H9 (cell line): ENCODE measurements at regions not wholly inside any gene's neighbourhood (a gene's known extent, or its start where the extent isn't known, plus 50 kb on each side); places are given as distances from the start of the nearest gene placed in this dataset.
"Not testable (repeated sequence)": the region's sequence is repeated elsewhere in the genome, so short reads cannot be mapped to it uniquely, and the experiment has no call there.

ENCODE experiments used
- DNase-seq: peaks from one replicate; pipeline ENCODE4 v3.0.0-alpha.2; 2017
- H2AFZ ChIP-seq: one replicate; pipeline ENCODE4 v1.6.1; 2013; ENCODE audit warnings: mild to moderate bottlenecking, low read length, control low read depth, moderate library complexity
- H2AK5ac ChIP-seq: 2 replicates; pipeline ENCODE4 v1.6.1; 2013; ENCODE audit warnings: low read length, control low read depth, mixed read lengths; ENCODE audit not compliant: insufficient read length
- H2BK120ac ChIP-seq: one replicate; pipeline ENCODE4 v1.6.1; 2013; ENCODE audit warnings: low read depth, mild to moderate bottlenecking, low read length, control low read depth, inconsistent platforms; ENCODE audit not compliant: poor library complexity, severe bottlenecking
- H2BK12ac ChIP-seq: 2 replicates; pipeline ENCODE4 v1.6.1; 2013; ENCODE audit warnings: low read length, control low read depth, mixed read lengths, low read depth; ENCODE audit not compliant: insufficient read length
- H2BK15ac ChIP-seq: 2 replicates; pipeline ENCODE4 v1.6.1; 2013; ENCODE audit warnings: low read depth, low read length, control low read depth
- H2BK20ac ChIP-seq: one replicate; pipeline ENCODE4 v1.6.1; 2013; ENCODE audit warnings: low read depth, mild to moderate bottlenecking, low read length, control low read depth, inconsistent platforms; ENCODE audit not compliant: poor library complexity, severe bottlenecking
- H2BK5ac ChIP-seq: 2 replicates; pipeline ENCODE4 v1.6.1; 2013; ENCODE audit warnings: low read length, control low read depth, mixed read lengths; ENCODE audit not compliant: insufficient read length
- H3K14ac ChIP-seq: 2 replicates; pipeline ENCODE4 v1.6.1; 2013; ENCODE audit warnings: low read length, control low read depth; ENCODE audit not compliant: insufficient read depth
- H3K18ac ChIP-seq: 2 replicates; pipeline ENCODE4 v1.6.1; 2013; ENCODE audit warnings: low read depth, mild to moderate bottlenecking, mixed read lengths, low read length, control low read depth; ENCODE audit not compliant: insufficient read length
- H3K23ac ChIP-seq: 2 replicates; pipeline ENCODE4 v1.6.1; 2013; ENCODE audit warnings: low read length, control low read depth, mixed read lengths, low read depth; ENCODE audit not compliant: insufficient read length
- H3K23me2 ChIP-seq: 2 replicates; pipeline ENCODE4 v1.6.1; 2013; ENCODE audit warnings: low read depth, mild to moderate bottlenecking, mixed read lengths, low read length, control low read depth; ENCODE audit not compliant: insufficient read length, poor library complexity, severe bottlenecking
- H3K27ac ChIP-seq: 2 replicates; pipeline ENCODE4 v1.5.1; 2013; ENCODE audit warnings: low read length, control low read depth, mixed read lengths, low read depth; ENCODE audit not compliant: insufficient read length
- H3K27me3 ChIP-seq: 2 replicates; pipeline ENCODE4 v1.6.1; 2013; ENCODE audit warnings: low read length, control low read depth, inconsistent platforms; ENCODE audit not compliant: insufficient read depth
- H3K4ac ChIP-seq: 2 replicates; pipeline ENCODE4 v1.6.1; 2013; ENCODE audit warnings: low read depth, mild to moderate bottlenecking, control low read depth, inconsistent platforms, low read length, moderate library complexity
- H3K4me1 ChIP-seq: 2 replicates; pipeline ENCODE4 v1.6.1; 2013; ENCODE audit warnings: low read length, control low read depth, inconsistent platforms; ENCODE audit not compliant: insufficient read depth
- H3K4me2 ChIP-seq: 2 replicates; pipeline ENCODE4 v1.6.1; 2013; ENCODE audit warnings: low read length, control low read depth, mixed read lengths; ENCODE audit not compliant: insufficient read length, insufficient read depth
- H3K56ac ChIP-seq: 2 replicates; pipeline ENCODE4 v1.6.1; 2013; ENCODE audit warnings: low read depth, mild to moderate bottlenecking, mixed read lengths, low read length, control low read depth; ENCODE audit not compliant: insufficient read length
- H3K79me1 ChIP-seq: 2 replicates; pipeline ENCODE4 v1.6.1; 2013; ENCODE audit warnings: low read depth, mild to moderate bottlenecking, moderate library complexity, low read length, control low read depth, inconsistent platforms; ENCODE audit not compliant: insufficient read depth, poor library complexity, severe bottlenecking
- H3K79me2 ChIP-seq: 2 replicates; pipeline ENCODE4 v1.6.1; 2013; ENCODE audit warnings: low read length, control low read depth, inconsistent platforms; ENCODE audit not compliant: insufficient read depth
- H3K9ac ChIP-seq: 2 replicates; pipeline ENCODE4 v1.6.1; 2013; ENCODE audit warnings: low read length, control low read depth, mixed read lengths; ENCODE audit not compliant: insufficient read length; ENCODE audit errors: extremely low read depth
- H3K9me3 ChIP-seq: one replicate; pipeline ENCODE4 v1.6.1; 2013; ENCODE audit warnings: low read depth, low read length, inconsistent platforms; ENCODE audit not compliant: control insufficient read depth
- H3T11ph ChIP-seq: one replicate; pipeline ENCODE4 v1.6.1; 2013; ENCODE audit warnings: mild to moderate bottlenecking, low read length, control low read depth, inconsistent platforms
- H4K20me1 ChIP-seq: one replicate; pipeline ENCODE4 v1.6.1; 2013; ENCODE audit not compliant: control insufficient read depth, insufficient read length, insufficient read depth
- H4K5ac ChIP-seq: 2 replicates; pipeline ENCODE4 v1.6.1; 2013; ENCODE audit warnings: low read depth, mild to moderate bottlenecking, mixed read lengths, low read length, control low read depth; ENCODE audit not compliant: insufficient read length
- H4K8ac ChIP-seq: replicated peaks from 2 replicates; pipeline ENCODE4 v1.6.1; 2013; ENCODE audit warnings: low read length, control low read depth, mixed read lengths, low read depth; ENCODE audit not compliant: insufficient read length
- H4K91ac ChIP-seq: 2 replicates; pipeline ENCODE4 v1.6.1; 2013; ENCODE audit warnings: low read depth, mild to moderate bottlenecking, moderate library complexity, mixed read lengths, low read length, control low read depth; ENCODE audit not compliant: insufficient read length
- H3K27ac Mint-ChIP-seq, 3 experiments: 2 replicates in 2 of 3; 3 replicates in 1 of 3; pipeline ENCODE4 v1.8.0; 2020 to 2021; ENCODE audit warnings: mixed read lengths in 3 of 3, mild to moderate bottlenecking in 1 of 3, moderate library complexity in 1 of 3
- H3K27me3 Mint-ChIP-seq: 2 replicates; pipeline ENCODE4 v1.8.0; 2021; ENCODE audit warnings: low read depth, mild to moderate bottlenecking, moderate library complexity, mixed read lengths
- H3K36me3 Mint-ChIP-seq, 3 experiments: 2 replicates in 2 of 3; 3 replicates in 1 of 3; pipeline ENCODE4 v1.8.0; 2020 to 2021; ENCODE audit warnings: low read depth in 3 of 3, mixed read lengths in 3 of 3; ENCODE audit not compliant: insufficient read depth in 1 of 3
- H3K4me1 Mint-ChIP-seq, 2 experiments: 2 replicates each; pipeline ENCODE4 v1.8.0; 2020; ENCODE audit warnings: mixed read lengths in 2 of 2
- H3K4me3 Mint-ChIP-seq, 2 experiments: 2 replicates in 1 of 2; 3 replicates in 1 of 2; pipeline ENCODE4 v1.8.0; 2020 to 2021; ENCODE audit warnings: mild to moderate bottlenecking in 2 of 2, mixed read lengths in 2 of 2, moderate library complexity in 1 of 2
- H3K9me3 Mint-ChIP-seq, 2 experiments: 2 replicates in 1 of 2; 3 replicates in 1 of 2; pipeline ENCODE4 v1.8.0; 2020; ENCODE audit warnings: mild to moderate bottlenecking in 2 of 2, mixed read lengths in 2 of 2, moderate library complexity in 1 of 2
- CTCF ChIP-seq: fragments of 200-600 bp; sonication (generic); conservative IDR thresholded peaks from 3 replicates; pipeline ENCODE4 v1.8.0; 2021; ENCODE audit warnings: antibody characterized with exemption, mild to moderate bottlenecking
- WGBS: extraction: QIAGEN DNeasy Blood & Tissue Kit; methylation state at CpG from one replicate; pipeline ENCODE4 v1.1.7; 2013; ENCODE audit warnings: missing lambda C conversion rate, low lambda C conversion rate, mixed read lengths; ENCODE audit not compliant: insufficient read length; ENCODE audit errors: extremely low coverage; 5-methylcytosine and 5-hydroxymethylcytosine counted together

GRCh38 chr11:71638801-71639519 is 56.3 kb upstream of the KRTAP5-11 start:
- H3T11ph ChIP-seq, H2AFZ ChIP-seq, H3K4me1 Mint-ChIP-seq, H2BK20ac ChIP-seq, H3K56ac ChIP-seq, H3K27me3 ChIP-seq, H2BK5ac ChIP-seq, H2BK15ac ChIP-seq, H3K4ac ChIP-seq, H3K27ac ChIP-seq, H3K18ac ChIP-seq, H3K79me1 ChIP-seq, H3K4me1 ChIP-seq, H4K20me1 ChIP-seq, H3K23me2 ChIP-seq, H4K5ac ChIP-seq, H3K9ac ChIP-seq, H4K91ac ChIP-seq, H3K27ac Mint-ChIP-seq, H3K9me3 Mint-ChIP-seq, H2BK12ac ChIP-seq, H3K36me3 Mint-ChIP-seq, H2BK120ac ChIP-seq, H2AK5ac ChIP-seq, H4K8ac ChIP-seq, H3K14ac ChIP-seq, H3K23ac ChIP-seq, H3K9me3 ChIP-seq, H3K79me2 ChIP-seq: not testable (repeated sequence)
- peak overlapping the region; percentile 37 for H3K4me2 ChIP-seq
- peak; percentile 72 for TF ChIP-seq CTCF
- DNase-seq, result peak; percentile 68
- H3K27me3 Mint-ChIP-seq, result peaks cover 48% of the 10 kb centered on the region
- WGBS, result no CpG with 5 or more reads among the region's 48 CpGs
- peak overlapping the region; percentile 61 to 76 for H3K4me3 Mint-ChIP-seq

DNA sequence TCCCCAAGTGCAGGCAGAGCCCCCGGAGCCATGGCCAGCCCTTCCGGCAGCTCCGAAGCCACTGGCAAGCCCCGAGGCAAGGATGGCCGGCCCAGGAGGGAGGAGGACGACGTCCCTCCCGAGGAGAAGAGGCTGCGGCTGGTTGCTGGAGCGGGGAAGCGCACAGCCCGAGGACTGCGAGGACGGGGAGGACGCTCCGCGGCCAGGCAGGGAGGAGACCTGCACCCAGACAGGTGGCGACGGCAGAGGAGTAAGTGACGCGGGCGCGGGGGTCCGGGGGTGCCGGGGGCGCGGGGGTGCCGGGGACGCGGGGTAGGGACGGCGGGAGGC is 56.8 kb upstream of the KRTAP5-11 start:
- H3K27me3 Mint-ChIP-seq, result peaks cover 48% of the 10 kb centered on the region

More for the DNA sequence above, 56.8 kb upstream of the KRTAP5-11 start:
- H3K4me1 ChIP-seq, H4K8ac ChIP-seq, H3K79me1 ChIP-seq, H3T11ph ChIP-seq, H2AK5ac ChIP-seq, H4K5ac ChIP-seq, H3K23ac ChIP-seq, H4K20me1 ChIP-seq, H3K56ac ChIP-seq, H2BK15ac ChIP-seq, H3K36me3 Mint-ChIP-seq, H3K4ac ChIP-seq, H2BK20ac ChIP-seq, H2BK120ac ChIP-seq, H3K23me2 ChIP-seq, H2BK12ac ChIP-seq, H3K27ac Mint-ChIP-seq, H3K27me3 ChIP-seq, H3K9me3 ChIP-seq, H3K27ac ChIP-seq, H4K91ac ChIP-seq, H3K9me3 Mint-ChIP-seq, H3K9ac ChIP-seq, H3K79me2 ChIP-seq, H3K4me1 Mint-ChIP-seq, H2AFZ ChIP-seq, H3K18ac ChIP-seq, H2BK5ac ChIP-seq: not testable (repeated sequence)
- 0 out of 2 replicates have a peak overlapping the region, but pooled peaks have one; percentile 24 for H3K14ac ChIP-seq
- no CpG with 5 or more reads among the region's 32 CpGs for WGBS
- H3K4me2 ChIP-seq, result peak overlapping the region; percentile 37
- peak overlapping the region; percentile 61 to 76; a peak in 4 of 5 replicates for H3K4me3 Mint-ChIP-seq
- DNase-seq, result peak; percentile 52
